HG02571 (cell line): ENCODE measurements at regions not wholly inside any gene's neighbourhood (a gene's known extent, or its start where the extent isn't known, plus 50 kb on each side); places are given as distances from the start of the nearest gene placed in this dataset.

Experiments used
- ATAC-seq: cut with Tn5 transposase; IDR thresholded peaks from one replicate; pipeline ENCODE4 v1.9.1; 2021; ENCODE audit warnings: mild to moderate bottlenecking, moderate library complexity; ENCODE audit not compliant: unreplicated experiment

DNA sequence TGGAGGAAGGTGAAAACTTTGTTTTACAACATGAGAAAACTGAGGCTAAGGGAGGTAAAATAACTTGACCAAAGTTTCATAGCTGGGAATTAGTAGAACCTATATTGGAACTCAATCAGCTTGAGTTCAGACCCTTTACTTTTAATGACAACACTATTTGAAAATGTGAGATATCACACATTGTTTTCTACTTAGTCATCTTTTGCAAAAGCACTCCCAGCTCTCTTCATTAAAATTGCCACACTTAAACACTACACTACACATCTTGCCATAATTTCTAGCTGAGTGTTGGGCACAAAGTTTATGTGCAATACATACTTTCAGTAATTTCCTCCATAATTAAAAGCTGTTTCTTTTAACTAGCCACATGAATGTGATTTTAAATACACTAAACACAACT lies 230.4 kb upstream of the DCBLD2 start:
- no peak for ATAC-seq

DNA sequence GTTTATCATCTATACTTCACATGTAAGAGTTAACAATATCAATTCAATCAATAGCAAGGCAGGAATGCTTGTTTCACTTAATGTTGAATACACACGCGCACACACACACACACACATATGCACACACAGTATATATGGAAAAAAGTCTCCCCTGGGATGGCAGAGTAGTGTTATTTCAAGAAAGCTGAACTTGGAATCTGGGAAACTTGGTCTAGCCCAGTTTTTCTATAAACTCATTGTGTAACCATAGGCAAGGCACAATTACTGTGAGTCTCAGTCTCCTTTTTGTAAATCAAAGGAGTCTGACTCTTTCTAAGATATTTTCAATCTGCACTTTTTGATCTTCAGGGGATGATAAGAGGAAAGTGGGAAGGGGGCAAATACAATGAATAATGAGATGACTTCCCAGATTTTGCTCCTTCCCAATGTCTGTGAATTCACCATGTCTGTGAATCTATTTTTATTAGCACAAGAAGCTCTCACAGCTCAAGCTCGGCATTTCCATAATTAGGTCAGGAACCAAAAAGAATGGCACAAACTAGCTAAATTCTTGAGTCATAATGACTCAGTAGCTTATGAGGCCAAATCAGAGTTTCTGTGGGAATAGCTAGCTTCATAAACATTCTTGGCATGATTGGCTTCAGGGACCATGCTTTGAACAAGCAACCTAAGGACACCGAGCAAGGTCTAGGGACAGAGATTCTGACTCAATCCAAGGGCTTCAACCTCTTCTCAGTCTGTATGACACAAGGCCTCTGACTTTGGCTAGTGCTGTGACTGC lies 227.4 kb upstream of the DCBLD2 start:
- no peak for ATAC-seq

- no peak for ATAC-seq
These were observed 226.7 kb upstream of the DCBLD2 start for GRCh38 chr3:99128235-99128634.

DNA sequence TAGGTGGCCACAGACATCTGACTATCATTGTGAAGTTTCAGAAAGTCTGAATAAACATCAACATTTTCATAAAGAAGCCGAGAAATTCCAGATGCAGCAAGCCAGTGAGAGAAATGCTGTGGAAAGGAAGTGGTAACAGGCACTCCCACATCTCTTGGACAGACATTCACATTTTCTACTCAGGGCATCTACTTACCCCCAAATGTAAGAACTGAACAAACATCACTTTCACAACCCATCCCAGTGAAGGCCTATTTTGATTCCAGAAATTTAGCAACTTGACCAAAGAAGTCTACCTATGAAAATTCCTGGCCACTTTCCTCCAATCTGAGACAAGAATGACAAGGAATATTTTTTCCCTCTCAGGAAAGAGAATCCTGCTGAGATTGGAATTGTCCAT lies 224.8 kb upstream of the DCBLD2 start:
- ATAC-seq: no peak

DNA sequence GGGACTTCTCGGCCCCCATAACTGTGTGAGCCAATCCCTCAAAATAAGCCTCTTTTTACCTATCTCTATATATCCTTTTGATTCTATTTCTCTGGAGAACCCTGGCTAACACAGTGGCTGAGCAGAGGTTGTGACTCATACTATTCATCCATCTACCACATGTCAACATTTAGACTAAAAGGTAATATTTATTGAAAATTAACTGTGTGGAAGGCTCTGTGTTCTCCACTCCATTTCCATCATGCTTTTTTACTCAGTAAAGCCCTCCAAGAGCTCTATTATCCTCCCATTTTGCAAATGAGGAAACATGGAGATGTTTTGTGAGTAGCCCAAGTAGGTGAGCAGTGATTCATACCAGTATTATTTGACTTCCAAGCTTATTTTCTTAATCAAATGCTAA lies 217.9 kb upstream of the DCBLD2 start:
- ATAC-seq: no peak

DNA sequence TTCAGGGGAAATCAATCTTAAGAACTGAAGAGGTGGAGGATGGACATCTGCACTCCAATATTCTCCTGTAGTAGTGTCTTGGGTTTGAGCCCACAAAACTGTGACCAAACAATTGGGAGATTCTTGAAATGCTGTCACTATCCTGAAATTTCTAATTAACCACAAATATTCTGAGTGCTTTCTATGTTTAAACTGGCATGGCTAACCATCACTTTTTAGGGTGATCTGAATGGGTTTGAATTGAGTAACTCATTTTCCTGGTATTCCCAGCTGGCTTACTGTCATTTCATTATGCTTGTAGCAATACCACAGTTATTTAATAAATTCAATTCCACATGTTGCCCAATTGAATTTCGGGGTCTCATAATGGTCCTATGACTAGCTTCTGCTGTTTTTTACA lies 216.9 kb upstream of the DCBLD2 start:
- no peak for ATAC-seq

- no peak for ATAC-seq
These were observed 213.2 kb upstream of the DCBLD2 start for GRCh38 chr3:99114565-99115291.

- no peak for ATAC-seq
These were observed 209.7 kb upstream of the DCBLD2 start for GRCh38 chr3:99111235-99111634.

DNA sequence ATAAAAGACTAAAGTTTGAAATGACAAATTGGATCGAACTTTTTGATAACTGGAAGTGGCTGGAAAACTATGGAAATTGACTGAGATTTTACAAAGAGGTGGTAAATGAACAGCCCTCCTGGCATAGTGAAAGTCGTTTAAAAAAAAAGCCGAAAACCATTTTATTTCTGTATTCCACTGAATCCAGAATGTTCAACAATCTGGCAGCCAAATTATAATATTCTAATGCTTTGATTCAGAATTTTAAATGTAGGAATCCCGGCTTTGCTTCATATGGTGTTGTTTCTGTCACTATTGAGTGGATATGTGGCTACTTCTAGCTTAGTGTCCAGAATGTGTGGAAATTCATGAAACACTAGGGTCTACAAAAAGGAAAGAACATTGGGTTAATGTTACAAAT lies 208.9 kb upstream of the DCBLD2 start:
- ATAC-seq: no peak

- ATAC-seq: no peak
These were observed 207.0 kb upstream of the DCBLD2 start for GRCh38 chr3:99108508-99108907.

GRCh38 chr3:99094606-99095005 lies 193.1 kb upstream of the DCBLD2 start:
- no peak for ATAC-seq

DNA sequence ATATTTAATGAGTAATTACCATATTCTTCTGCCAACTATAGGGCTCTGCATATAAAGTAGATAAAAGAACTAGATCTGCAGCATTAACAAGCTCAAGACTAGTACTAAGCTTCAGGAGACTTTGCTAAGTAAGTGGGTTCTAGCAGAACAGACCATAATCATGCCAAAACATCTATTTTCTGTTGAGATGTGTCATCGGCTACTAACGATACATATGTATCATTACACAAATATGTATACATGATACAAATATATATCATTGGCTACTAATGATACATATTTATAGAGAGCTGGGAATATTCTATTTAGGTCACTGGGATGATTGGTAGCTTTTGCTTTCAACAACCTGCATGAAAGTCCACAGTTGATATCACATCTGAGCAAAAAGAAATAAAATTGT lies 185.8 kb upstream of the DCBLD2 start:
- no peak for ATAC-seq

DNA sequence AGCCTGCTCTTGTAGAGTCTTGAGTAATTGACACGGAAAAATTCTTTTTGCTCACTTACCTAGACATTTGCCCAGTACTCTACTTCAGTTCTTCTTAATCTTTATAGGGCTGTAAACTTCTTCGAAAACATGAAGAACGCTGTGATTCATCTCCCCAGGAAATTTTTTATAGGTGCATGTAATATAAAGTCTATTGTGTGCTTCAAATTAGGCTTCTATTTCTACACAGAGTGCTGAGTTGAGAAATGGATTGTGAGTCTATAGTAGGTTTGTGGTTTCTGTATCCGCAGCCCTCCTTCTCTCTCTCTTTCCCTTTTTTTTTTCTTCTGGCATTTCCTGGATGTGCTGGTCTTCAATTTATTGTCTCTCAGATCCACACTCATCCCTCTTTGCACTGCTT lies 183.3 kb upstream of the DCBLD2 start:
- no peak for ATAC-seq

- no peak for ATAC-seq
These were observed 182.7 kb upstream of the DCBLD2 start for GRCh38 chr3:99084156-99084555.

DNA sequence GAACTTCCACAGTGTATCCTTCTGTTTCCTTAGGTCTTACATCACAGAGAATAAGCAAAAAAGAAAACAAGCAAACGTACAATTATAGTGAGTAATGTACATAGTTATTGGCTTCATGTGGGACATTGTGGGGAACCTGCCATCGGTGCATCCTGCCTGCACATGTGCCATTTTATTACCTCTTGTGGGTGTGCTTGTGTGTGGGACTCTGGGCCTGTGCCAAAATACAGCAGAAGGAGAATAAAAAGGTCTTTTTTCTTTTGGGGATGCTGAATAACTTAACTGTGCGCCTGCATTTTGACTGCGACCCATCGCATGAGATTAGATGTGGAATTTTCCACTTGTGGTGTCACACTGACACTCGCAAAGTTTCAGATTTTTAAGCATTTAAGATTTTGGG lies 169.6 kb upstream of the DCBLD2 start:
- no peak for ATAC-seq

DNA sequence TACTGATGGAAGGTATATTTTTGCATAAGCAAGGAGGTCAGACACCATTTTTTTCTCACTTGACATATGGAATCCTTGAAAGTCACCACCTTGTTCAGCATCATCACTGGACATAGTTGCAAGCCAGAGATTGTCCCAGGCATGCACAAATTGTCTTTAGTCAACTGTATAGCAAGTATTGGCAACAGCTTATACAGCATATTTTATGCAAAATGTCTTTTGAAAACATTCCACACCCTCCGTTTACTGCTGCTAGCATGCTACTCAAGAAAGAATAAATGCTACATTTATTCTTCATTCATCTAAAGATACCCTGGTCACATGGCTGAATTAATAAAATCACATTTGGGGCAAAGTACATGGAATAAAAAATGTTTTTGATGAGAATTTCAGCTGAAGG lies 168.5 kb upstream of the DCBLD2 start:
- ATAC-seq: no peak

DNA sequence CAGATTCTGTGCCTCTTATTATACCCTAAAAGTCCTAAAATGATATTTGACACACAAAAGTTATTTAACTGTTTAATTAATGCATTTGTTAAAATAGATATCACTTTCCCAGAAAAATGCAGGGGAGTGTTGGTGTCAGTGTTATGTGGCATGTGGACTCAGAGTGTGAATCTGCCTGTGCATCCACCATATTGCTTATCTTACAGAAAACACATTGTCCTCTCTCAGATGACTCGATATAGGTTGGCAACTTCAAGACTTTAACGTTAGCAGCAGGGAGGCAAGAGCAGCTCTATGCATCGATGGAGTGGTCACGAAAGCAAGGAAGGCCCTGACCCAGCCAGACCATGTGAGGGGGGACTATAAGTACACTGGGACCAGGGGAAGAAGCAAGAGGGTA lies 165.4 kb upstream of the DCBLD2 start:
- ATAC-seq: no peak

DNA sequence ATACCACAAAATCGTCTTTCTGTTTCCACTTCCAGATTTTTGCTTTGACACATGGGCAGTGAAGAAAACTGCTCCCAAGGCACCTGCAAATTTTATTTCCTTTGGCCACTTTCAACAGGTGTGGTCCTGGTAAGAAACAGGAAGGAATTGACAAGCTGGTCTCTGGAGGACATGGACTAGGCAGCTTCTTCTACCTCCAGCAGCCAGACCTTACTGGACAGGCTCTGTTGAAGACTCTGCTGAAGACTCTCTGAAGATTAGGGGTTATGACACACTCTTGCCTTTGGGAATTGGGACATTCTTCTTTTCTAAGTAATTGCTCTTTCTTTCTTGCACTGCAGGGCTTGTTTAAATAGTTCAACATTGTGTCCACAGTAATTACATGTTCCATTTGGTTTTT lies 147.7 kb upstream of the DCBLD2 start:
- ATAC-seq: no peak

DNA sequence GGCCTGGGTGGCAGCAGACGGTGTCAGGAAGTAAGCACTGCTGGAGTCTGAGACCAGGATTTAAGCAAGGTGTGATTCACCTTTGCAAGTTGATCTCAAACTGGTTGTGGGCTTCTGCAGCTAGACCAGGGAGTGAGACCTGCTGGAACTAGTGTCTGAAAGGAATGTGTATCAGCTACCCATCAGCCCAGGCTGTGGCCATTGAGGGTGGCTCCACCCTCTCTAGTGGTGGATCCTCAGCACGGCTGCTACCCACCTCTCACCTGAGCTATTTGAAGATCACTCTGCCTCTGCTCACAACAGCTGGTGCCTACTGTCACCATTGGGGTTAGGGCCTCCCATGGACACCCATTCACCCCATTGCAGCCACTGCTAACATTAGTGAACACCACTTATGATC lies 140.3 kb upstream of the DCBLD2 start:
- ATAC-seq: no peak

GRCh38 chr3:99031778-99032177 lies 130.3 kb upstream of the DCBLD2 start:
- ATAC-seq: no peak

- peak; percentile 65 for ATAC-seq
These were observed 122.2 kb upstream of the DCBLD2 start for GRCh38 chr3:99023590-99024192.

DNA sequence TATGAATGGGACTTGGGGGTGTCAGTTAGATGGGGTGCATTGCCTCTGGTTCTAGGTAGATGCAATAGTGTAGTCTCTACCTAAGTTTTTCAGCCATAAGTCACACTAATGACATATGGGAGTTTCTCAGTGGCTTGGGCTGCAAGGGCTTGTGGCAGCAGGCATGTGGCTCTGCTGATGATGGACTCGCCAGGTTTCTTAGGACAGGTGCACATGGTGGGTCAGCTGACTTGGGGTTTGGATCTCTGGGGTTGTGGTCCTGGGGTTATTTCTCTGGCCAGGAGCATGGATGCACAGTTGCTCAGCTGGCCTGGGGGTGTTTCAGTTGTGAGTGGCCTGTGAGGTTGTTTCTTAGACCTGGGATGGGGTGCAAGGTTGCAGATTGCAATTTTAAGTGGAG lies 120.0 kb upstream of the DCBLD2 start:
- ATAC-seq: no peak
